ENCODE measurements at regions not wholly inside any gene's neighbourhood (a gene's known extent, or its start where the extent isn't known, plus 50 kb on each side); places are given as distances from the start of the nearest gene placed in this dataset.

- Histone ChIP-seq H3K9me3 (ENCODE audit: control insufficient read depth, insufficient read depth, low read length) (no peaks in the 10 kb centered on the region), H3K27ac (ENCODE audit: low read depth, low read length) (no peak overlapping the region), H3K79me2 (ENCODE audit: control insufficient read depth, low read length) (no peaks in the 10 kb centered on the region), H3K4me2 (ENCODE audit: low read length) (no peak overlapping the region), H3K27me3 (ENCODE audit: control insufficient read depth, low read length) (no peaks in the 10 kb centered on the region), H3K9me2 (replicated peaks; ENCODE audit: control insufficient read depth, low read length) (no peaks in the 10 kb centered on the region), H4K20me1 (ENCODE audit: control insufficient read depth, insufficient read depth, low read depth, low read length) (no peaks in the 10 kb centered on the region), H3K36me3 (ENCODE audit: control insufficient read depth, low read length) (no peaks in the 10 kb centered on the region), H3F3A (ENCODE audit: control insufficient read depth, insufficient read depth) (no peaks in the 10 kb centered on the region), H3K4me3 (ENCODE audit: low read length) (no peak overlapping the region), H3K4me1 (ENCODE audit: control insufficient read depth, low read length) (no peaks in the 10 kb centered on the region)
- TF ChIP-seq CTCF (IDR thresholded peaks at IDR 0.05; ENCODE audit: low read depth, low read length, poor library complexity, severe bottlenecking) = no peak
- TF ChIP-seq EZH2phosphoT487 (IDR thresholded peaks at IDR 0.05; ENCODE audit: borderline replicate concordance, low read length) = no peak
Measured at GRCh38 chr9:107983181-107983603, 493.6 kb upstream of the KLF4 start.

GRCh38 chr9:107982745-107983144 lies 493.2 kb upstream of the KLF4 start:
- no peak overlapping the region for H3K27ac ChIP-seq (ENCODE audit: low read depth, low read length)
- no peaks in the 10 kb centered on the region for H3K27me3 ChIP-seq (ENCODE audit: control insufficient read depth, low read length)
- no peaks in the 10 kb centered on the region for H3K4me1 ChIP-seq (ENCODE audit: control insufficient read depth, low read length)
- H3K9me3 ChIP-seq (ENCODE audit: control insufficient read depth, insufficient read depth, low read length) = no peaks in the 10 kb centered on the region
- no peaks in the 10 kb centered on the region for H3K36me3 ChIP-seq (ENCODE audit: control insufficient read depth, low read length)
- H4K20me1 ChIP-seq (ENCODE audit: control insufficient read depth, insufficient read depth, low read depth, low read length) = no peaks in the 10 kb centered on the region
- H3K79me2 ChIP-seq (ENCODE audit: control insufficient read depth, low read length) = no peaks in the 10 kb centered on the region
- no peak overlapping the region for H3K4me2 ChIP-seq (ENCODE audit: low read length)
- H3K4me3 ChIP-seq (ENCODE audit: low read length) = no peak overlapping the region
- TF ChIP-seq EZH2phosphoT487 (IDR thresholded peaks at IDR 0.05; ENCODE audit: borderline replicate concordance, low read length) (no peak), CTCF (IDR thresholded peaks at IDR 0.05; ENCODE audit: low read depth, low read length, poor library complexity, severe bottlenecking) (no peak)
- no peaks in the 10 kb centered on the region for H3K9me2 ChIP-seq (replicated peaks; ENCODE audit: control insufficient read depth, low read length)
- H3F3A ChIP-seq (ENCODE audit: control insufficient read depth, insufficient read depth) = no peaks in the 10 kb centered on the region

GRCh38 chr9:107982001-107982400 lies 492.4 kb upstream of the KLF4 start:
- H3K27me3 ChIP-seq (ENCODE audit: control insufficient read depth, low read length) = no peaks in the 10 kb centered on the region
- H3K9me3 ChIP-seq (ENCODE audit: control insufficient read depth, insufficient read depth, low read length) = no peaks in the 10 kb centered on the region
- no peaks in the 10 kb centered on the region for H4K20me1 ChIP-seq (ENCODE audit: control insufficient read depth, insufficient read depth, low read depth, low read length)
- no peaks in the 10 kb centered on the region for H3K79me2 ChIP-seq (ENCODE audit: control insufficient read depth, low read length)
- no peak overlapping the region for H3K27ac ChIP-seq (ENCODE audit: low read depth, low read length)
- TF ChIP-seq CTCF (IDR thresholded peaks at IDR 0.05; ENCODE audit: low read depth, low read length, poor library complexity, severe bottlenecking) (no peak), EZH2phosphoT487 (IDR thresholded peaks at IDR 0.05; ENCODE audit: borderline replicate concordance, low read length) (no peak)
- H3K4me3 ChIP-seq (ENCODE audit: low read length) = no peak overlapping the region
- H3F3A ChIP-seq (ENCODE audit: control insufficient read depth, insufficient read depth) = no peaks in the 10 kb centered on the region
- H3K4me1 ChIP-seq (ENCODE audit: control insufficient read depth, low read length) = no peaks in the 10 kb centered on the region
- H3K36me3 ChIP-seq (ENCODE audit: control insufficient read depth, low read length) = no peaks in the 10 kb centered on the region
- no peaks in the 10 kb centered on the region for H3K9me2 ChIP-seq (replicated peaks; ENCODE audit: control insufficient read depth, low read length)
- H3K4me2 ChIP-seq (ENCODE audit: low read length) = no peak overlapping the region

- TF ChIP-seq EZH2phosphoT487 (IDR thresholded peaks at IDR 0.05; ENCODE audit: borderline replicate concordance, low read length) (no peak), CTCF (IDR thresholded peaks at IDR 0.05; ENCODE audit: low read depth, low read length, poor library complexity, severe bottlenecking) (no peak)
- H3K9me2 ChIP-seq (replicated peaks; ENCODE audit: control insufficient read depth, low read length) = no peaks in the 10 kb centered on the region
- H3K36me3 ChIP-seq (ENCODE audit: control insufficient read depth, low read length) = no peaks in the 10 kb centered on the region
- H3K79me2 ChIP-seq (ENCODE audit: control insufficient read depth, low read length) = no peaks in the 10 kb centered on the region
- no peak overlapping the region for H3K4me2 ChIP-seq (ENCODE audit: low read length)
- no peak overlapping the region for H3K27ac ChIP-seq (ENCODE audit: low read depth, low read length)
- no peaks in the 10 kb centered on the region for H3K27me3 ChIP-seq (ENCODE audit: control insufficient read depth, low read length)
- no peaks in the 10 kb centered on the region for H3K9me3 ChIP-seq (ENCODE audit: control insufficient read depth, insufficient read depth, low read length)
- H3K4me1 ChIP-seq (ENCODE audit: control insufficient read depth, low read length) = no peaks in the 10 kb centered on the region
- no peak overlapping the region for H3K4me3 ChIP-seq (ENCODE audit: low read length)
- no peaks in the 10 kb centered on the region for H3F3A ChIP-seq (ENCODE audit: control insufficient read depth, insufficient read depth)
- H4K20me1 ChIP-seq (ENCODE audit: control insufficient read depth, insufficient read depth, low read depth, low read length) = no peaks in the 10 kb centered on the region
Measured at GRCh38 chr9:107980984-107981383, 491.4 kb upstream of the KLF4 start.
